ENCODE measurements at regions not wholly inside any gene's neighbourhood (a gene's known extent, or its start where the extent isn't known, plus 50 kb on each side); places are given as distances from the start of the nearest gene placed in this dataset.

DNA sequence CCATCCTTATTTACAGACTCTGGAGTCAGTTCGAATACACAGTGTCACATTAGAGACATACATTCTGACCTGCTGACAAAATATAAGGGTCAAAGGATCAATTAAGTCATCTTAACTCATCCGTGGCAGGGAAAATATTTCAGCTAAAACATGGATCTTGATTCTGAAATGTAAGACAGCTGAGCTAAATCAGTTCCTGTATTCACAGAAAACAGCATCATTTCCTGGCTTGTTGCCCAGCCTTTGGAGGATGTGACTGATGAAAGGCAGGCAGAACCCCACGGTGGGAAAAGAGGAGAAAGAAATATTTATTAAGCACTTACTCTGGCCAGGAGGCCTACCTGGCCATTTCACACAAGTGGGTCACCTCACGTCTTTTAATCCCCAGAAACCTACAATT, 101.9 kb downstream of the GAS2L3 start:
- intact Hi-C loops (cut with micrococcal nuclease; ENCODE audit: unreplicated experiment) = no loop called here
- TF ChIP-seq SIN3A (IDR thresholded peaks at IDR 0.05; ENCODE audit: borderline replicate concordance, insufficient read depth, low read depth, low read length) = no peak
- TF ChIP-seq TCF7L2 (IDR thresholded peaks at IDR 0.05; ENCODE audit: low read depth, low read length) = no peak
- no peak for TF ChIP-seq POLR2AphosphoS5 (IDR thresholded peaks at IDR 0.05; ENCODE audit: low read depth, low read length)
- TF ChIP-seq REST (IDR thresholded peaks at IDR 0.05; ENCODE audit: insufficient read depth in 1 of 2, low read depth in 2 of 2, low read length in 1 of 2) = no peak
- no peak for TF ChIP-seq CTCF (IDR thresholded peaks at IDR 0.05)
- Histone ChIP-seq H3K4me1 (ENCODE audit: control insufficient read depth, insufficient read depth, low read length) (no peaks in the 10 kb centered on the region), H3K4me3 (ENCODE audit: low read depth in 2 of 2, low read length in 2 of 2) (no peak overlapping the region), H3K27me3 (ENCODE audit: control insufficient read depth, insufficient read depth, low read length) (no peaks in the 10 kb centered on the region; the same call in 1 of the 2 replicates), H3K9me3 (ENCODE audit: control insufficient read depth, insufficient read depth, low read depth, low read length) (no peaks in the 10 kb centered on the region), H3K36me3 (ENCODE audit: control insufficient read depth, insufficient read depth, low read length) (no peaks in the 10 kb centered on the region), H3K27ac (ENCODE audit: low read length) (no peak overlapping the region)
- no TSS peak for BruUV-seq (replicated peaks)
- DNase-seq (ENCODE audit: low read depth, low spot score) = no peak
- ChIA-PET POLR2A (no interaction called here), CTCF (no interaction called here)
- no peak for ATAC-seq
- in situ Hi-C loops (cut with HindIII; ENCODE audit: low pct_unique_long_range_greater_than_20kb, low sequenced_read_pairs) = no loop called here

GRCh38 chr12:100681074-100681473, 107.6 kb downstream of the GAS2L3 start:
- ChIA-PET POLR2A (no interaction called here), CTCF (no interaction called here)
- no TSS peak for BruUV-seq (replicated peaks)
- no peaks in the 10 kb centered on the region for H3K36me3 ChIP-seq (ENCODE audit: control insufficient read depth, insufficient read depth, low read length)
- ATAC-seq (no peak), DNase-seq (ENCODE audit: low read depth, low spot score) (no peak)
- H3K9me3 ChIP-seq (ENCODE audit: control insufficient read depth, insufficient read depth, low read depth, low read length) = no peaks in the 10 kb centered on the region
- in situ Hi-C loops (cut with HindIII; ENCODE audit: low pct_unique_long_range_greater_than_20kb, low sequenced_read_pairs) = no loop called here
- no peak overlapping the region for H3K27ac ChIP-seq (ENCODE audit: low read length)
- peaks cover 2% of the 10 kb centered on the region; the same call in 1 of the 2 replicates for H3K27me3 ChIP-seq (ENCODE audit: control insufficient read depth, insufficient read depth, low read length)
- TF ChIP-seq TCF7L2 (IDR thresholded peaks at IDR 0.05; ENCODE audit: low read depth, low read length) (no peak), CTCF (IDR thresholded peaks at IDR 0.05) (0 out of 2 replicates have a peak, but pooled peaks have one; percentile 7), SIN3A (IDR thresholded peaks at IDR 0.05; ENCODE audit: borderline replicate concordance, insufficient read depth, low read depth, low read length) (no peak), REST (IDR thresholded peaks at IDR 0.05; ENCODE audit: insufficient read depth in 1 of 2, low read depth in 2 of 2, low read length in 1 of 2) (no peak), POLR2AphosphoS5 (IDR thresholded peaks at IDR 0.05; ENCODE audit: low read depth, low read length) (no peak)
- H3K4me3 ChIP-seq (ENCODE audit: low read depth in 2 of 2, low read length in 2 of 2) = no peak overlapping the region
- H3K4me1 ChIP-seq (ENCODE audit: control insufficient read depth, insufficient read depth, low read length) = no peaks in the 10 kb centered on the region
- intact Hi-C loops (cut with micrococcal nuclease; ENCODE audit: unreplicated experiment) = no loop called here
